H9 (cell line): ENCODE measurements at regions not wholly inside any gene's neighbourhood (a gene's known extent, or its start where the extent isn't known, plus 50 kb on each side); places are given as distances from the start of the nearest gene placed in this dataset.

Source experiments
- DNase-seq: peaks from one replicate; pipeline ENCODE4 v3.0.0-alpha.2; 2017
- H2AFZ ChIP-seq: one replicate; pipeline ENCODE4 v1.6.1; 2013; ENCODE audit warnings: mild to moderate bottlenecking, low read length, control low read depth, moderate library complexity
- H2AK5ac ChIP-seq: 2 replicates; pipeline ENCODE4 v1.6.1; 2013; ENCODE audit warnings: low read length, control low read depth, mixed read lengths; ENCODE audit not compliant: insufficient read length
- H2BK120ac ChIP-seq: one replicate; pipeline ENCODE4 v1.6.1; 2013; ENCODE audit warnings: low read depth, mild to moderate bottlenecking, low read length, control low read depth, inconsistent platforms; ENCODE audit not compliant: poor library complexity, severe bottlenecking
- H2BK12ac ChIP-seq: 2 replicates; pipeline ENCODE4 v1.6.1; 2013; ENCODE audit warnings: low read length, control low read depth, mixed read lengths, low read depth; ENCODE audit not compliant: insufficient read length
- H2BK15ac ChIP-seq: 2 replicates; pipeline ENCODE4 v1.6.1; 2013; ENCODE audit warnings: low read depth, low read length, control low read depth
- H2BK20ac ChIP-seq: one replicate; pipeline ENCODE4 v1.6.1; 2013; ENCODE audit warnings: low read depth, mild to moderate bottlenecking, low read length, control low read depth, inconsistent platforms; ENCODE audit not compliant: poor library complexity, severe bottlenecking
- H2BK5ac ChIP-seq: 2 replicates; pipeline ENCODE4 v1.6.1; 2013; ENCODE audit warnings: low read length, control low read depth, mixed read lengths; ENCODE audit not compliant: insufficient read length
- H3K14ac ChIP-seq: 2 replicates; pipeline ENCODE4 v1.6.1; 2013; ENCODE audit warnings: low read length, control low read depth; ENCODE audit not compliant: insufficient read depth
- H3K18ac ChIP-seq: 2 replicates; pipeline ENCODE4 v1.6.1; 2013; ENCODE audit warnings: low read depth, mild to moderate bottlenecking, mixed read lengths, low read length, control low read depth; ENCODE audit not compliant: insufficient read length
- H3K23ac ChIP-seq: 2 replicates; pipeline ENCODE4 v1.6.1; 2013; ENCODE audit warnings: low read length, control low read depth, mixed read lengths, low read depth; ENCODE audit not compliant: insufficient read length
- H3K23me2 ChIP-seq: 2 replicates; pipeline ENCODE4 v1.6.1; 2013; ENCODE audit warnings: low read depth, mild to moderate bottlenecking, mixed read lengths, low read length, control low read depth; ENCODE audit not compliant: insufficient read length, poor library complexity, severe bottlenecking
- H3K27ac ChIP-seq: 2 replicates; pipeline ENCODE4 v1.5.1; 2013; ENCODE audit warnings: low read length, control low read depth, mixed read lengths, low read depth; ENCODE audit not compliant: insufficient read length
- H3K27me3 ChIP-seq: 2 replicates; pipeline ENCODE4 v1.6.1; 2013; ENCODE audit warnings: low read length, control low read depth, inconsistent platforms; ENCODE audit not compliant: insufficient read depth
- H3K4ac ChIP-seq: 2 replicates; pipeline ENCODE4 v1.6.1; 2013; ENCODE audit warnings: low read depth, mild to moderate bottlenecking, control low read depth, inconsistent platforms, low read length, moderate library complexity
- H3K4me1 ChIP-seq: 2 replicates; pipeline ENCODE4 v1.6.1; 2013; ENCODE audit warnings: low read length, control low read depth, inconsistent platforms; ENCODE audit not compliant: insufficient read depth
- H3K4me2 ChIP-seq: 2 replicates; pipeline ENCODE4 v1.6.1; 2013; ENCODE audit warnings: low read length, control low read depth, mixed read lengths; ENCODE audit not compliant: insufficient read length, insufficient read depth
- H3K56ac ChIP-seq: 2 replicates; pipeline ENCODE4 v1.6.1; 2013; ENCODE audit warnings: low read depth, mild to moderate bottlenecking, mixed read lengths, low read length, control low read depth; ENCODE audit not compliant: insufficient read length
- H3K79me1 ChIP-seq: 2 replicates; pipeline ENCODE4 v1.6.1; 2013; ENCODE audit warnings: low read depth, mild to moderate bottlenecking, moderate library complexity, low read length, control low read depth, inconsistent platforms; ENCODE audit not compliant: insufficient read depth, poor library complexity, severe bottlenecking
- H3K79me2 ChIP-seq: 2 replicates; pipeline ENCODE4 v1.6.1; 2013; ENCODE audit warnings: low read length, control low read depth, inconsistent platforms; ENCODE audit not compliant: insufficient read depth
- H3K9ac ChIP-seq: 2 replicates; pipeline ENCODE4 v1.6.1; 2013; ENCODE audit warnings: low read length, control low read depth, mixed read lengths; ENCODE audit not compliant: insufficient read length; ENCODE audit errors: extremely low read depth
- H3K9me3 ChIP-seq: one replicate; pipeline ENCODE4 v1.6.1; 2013; ENCODE audit warnings: low read depth, low read length, inconsistent platforms; ENCODE audit not compliant: control insufficient read depth
- H3T11ph ChIP-seq: one replicate; pipeline ENCODE4 v1.6.1; 2013; ENCODE audit warnings: mild to moderate bottlenecking, low read length, control low read depth, inconsistent platforms
- H4K20me1 ChIP-seq: one replicate; pipeline ENCODE4 v1.6.1; 2013; ENCODE audit not compliant: control insufficient read depth, insufficient read length, insufficient read depth
- H4K5ac ChIP-seq: 2 replicates; pipeline ENCODE4 v1.6.1; 2013; ENCODE audit warnings: low read depth, mild to moderate bottlenecking, mixed read lengths, low read length, control low read depth; ENCODE audit not compliant: insufficient read length
- H4K8ac ChIP-seq: replicated peaks from 2 replicates; pipeline ENCODE4 v1.6.1; 2013; ENCODE audit warnings: low read length, control low read depth, mixed read lengths, low read depth; ENCODE audit not compliant: insufficient read length
- H4K91ac ChIP-seq: 2 replicates; pipeline ENCODE4 v1.6.1; 2013; ENCODE audit warnings: low read depth, mild to moderate bottlenecking, moderate library complexity, mixed read lengths, low read length, control low read depth; ENCODE audit not compliant: insufficient read length
- H3K27ac Mint-ChIP-seq, 3 experiments: 2 replicates in 2 of 3; 3 replicates in 1 of 3; pipeline ENCODE4 v1.8.0; 2020 to 2021; ENCODE audit warnings: mixed read lengths in 3 of 3, mild to moderate bottlenecking in 1 of 3, moderate library complexity in 1 of 3
- H3K27me3 Mint-ChIP-seq: 2 replicates; pipeline ENCODE4 v1.8.0; 2021; ENCODE audit warnings: low read depth, mild to moderate bottlenecking, moderate library complexity, mixed read lengths
- H3K36me3 Mint-ChIP-seq, 3 experiments: 2 replicates in 2 of 3; 3 replicates in 1 of 3; pipeline ENCODE4 v1.8.0; 2020 to 2021; ENCODE audit warnings: low read depth in 3 of 3, mixed read lengths in 3 of 3; ENCODE audit not compliant: insufficient read depth in 1 of 3
- H3K4me1 Mint-ChIP-seq, 2 experiments: 2 replicates each; pipeline ENCODE4 v1.8.0; 2020; ENCODE audit warnings: mixed read lengths in 2 of 2
- H3K4me3 Mint-ChIP-seq, 2 experiments: 2 replicates in 1 of 2; 3 replicates in 1 of 2; pipeline ENCODE4 v1.8.0; 2020 to 2021; ENCODE audit warnings: mild to moderate bottlenecking in 2 of 2, mixed read lengths in 2 of 2, moderate library complexity in 1 of 2
- H3K9me3 Mint-ChIP-seq, 2 experiments: 2 replicates in 1 of 2; 3 replicates in 1 of 2; pipeline ENCODE4 v1.8.0; 2020; ENCODE audit warnings: mild to moderate bottlenecking in 2 of 2, mixed read lengths in 2 of 2, moderate library complexity in 1 of 2
- CTCF ChIP-seq: fragments of 200-600 bp; sonication (generic); conservative IDR thresholded peaks from 3 replicates; pipeline ENCODE4 v1.8.0; 2021; ENCODE audit warnings: antibody characterized with exemption, mild to moderate bottlenecking
- WGBS: extraction: QIAGEN DNeasy Blood & Tissue Kit; methylation state at CpG from one replicate; pipeline ENCODE4 v1.1.7; 2013; ENCODE audit warnings: missing lambda C conversion rate, low lambda C conversion rate, mixed read lengths; ENCODE audit not compliant: insufficient read length; ENCODE audit errors: extremely low coverage; 5-methylcytosine and 5-hydroxymethylcytosine counted together

- H2AFZ ChIP-seq, result no peak overlapping the region
- H2AK5ac ChIP-seq, result no peak overlapping the region
- H3K23ac ChIP-seq, result no peak overlapping the region
- H3K23me2 ChIP-seq, result no peaks in the 10 kb centered on the region
- peaks cover 0 to 7% (median 3%) of the 10 kb centered on the region in 3 experiments; a peak in 4 of 7 replicates for H3K36me3 Mint-ChIP-seq
- no peak overlapping the region for H2BK20ac ChIP-seq
- TF ChIP-seq CTCF, result no peak
- H3K79me1 ChIP-seq, result no peaks in the 10 kb centered on the region
- no peak overlapping the region for H2BK15ac ChIP-seq
- no peak overlapping the region for H2BK120ac ChIP-seq
- H3K4me1 Mint-ChIP-seq, result no peaks in the 10 kb centered on the region
- H2BK12ac ChIP-seq, result no peak overlapping the region
- H3K79me2 ChIP-seq, result no peaks in the 10 kb centered on the region
- H3K9me3 ChIP-seq, result no peaks in the 10 kb centered on the region
- no peak overlapping the region for H3K4ac ChIP-seq
- H3K27me3 ChIP-seq, result no peaks in the 10 kb centered on the region
- no peak overlapping the region for H3K56ac ChIP-seq
- no peak overlapping the region for H3K4me2 ChIP-seq
- H2BK5ac ChIP-seq, result no peak overlapping the region
- H4K8ac ChIP-seq, result no peak overlapping the region
- H3K27ac Mint-ChIP-seq, result no peak overlapping the region
- H3K27ac ChIP-seq, result no peak overlapping the region
- no peak for DNase-seq
- H3K4me3 Mint-ChIP-seq, result no peak overlapping the region
- no peak overlapping the region for H3K9ac ChIP-seq
- H3K4me1 ChIP-seq, result no peaks in the 10 kb centered on the region
- H3K14ac ChIP-seq, result no peak overlapping the region
- H3T11ph ChIP-seq, result no peak overlapping the region
- H4K20me1 ChIP-seq, result no peaks in the 10 kb centered on the region
- H3K27me3 Mint-ChIP-seq, result no peaks in the 10 kb centered on the region
- no peak overlapping the region for H4K91ac ChIP-seq
- peaks cover 0 to 13% of the 10 kb centered on the region in 2 experiments; a peak in 4 of 5 replicates for H3K9me3 Mint-ChIP-seq
- no peak overlapping the region for H3K18ac ChIP-seq
- H4K5ac ChIP-seq, result no peak overlapping the region
- no CpG with 5 or more reads among the region's 1 CpG for WGBS
Observed at GRCh38 chr4:131411393-131411792, 1737.7 kb upstream of the PCDH10 start.
